ENCODE measurements at regions not wholly inside any gene's neighbourhood (a gene's known extent, or its start where the extent isn't known, plus 50 kb on each side); places are given as distances from the start of the nearest gene placed in this dataset.
"Not testable (repeated sequence)": the region's sequence is repeated elsewhere in the genome, so short reads cannot be mapped to it uniquely, and the experiment has no call there.

GRCh38 chr3:191927998-191928397, 467.0 kb downstream of the PYDC2 start:
- TF ChIP-seq CTCF (IDR thresholded peaks at IDR 0.05 in 4 of 5, conservative IDR thresholded peaks at IDR 0.05 in 1 of 5); POLR2A (IDR thresholded peaks at IDR 0.05): not testable (repeated sequence)

All from gastrocnemius medialis (tissue), 4 donors.